Cardiac muscle cell (in vitro differentiated cells and primary cell): ENCODE measurements at regions not wholly inside any gene's neighbourhood (a gene's known extent, or its start where the extent isn't known, plus 50 kb on each side); places are given as distances from the start of the nearest gene placed in this dataset.

Experiments used
- DNase-seq, 2 donors: peaks; one replicate each; pipeline versions ENCODE4 v3.0.0 to v3.0.0-alpha.2; 2010 to 2017; ENCODE audit warnings: low read depth in 1 of 2, low spot score in 1 of 2
- H3K27ac ChIP-seq: fragments of 200-600 bp; sonication (generic); 2 replicates; pipeline ENCODE4 v1.5.1; 2016
- H3K27me3 ChIP-seq: fragments of 200-600 bp; sonication (generic); 2 replicates; pipeline ENCODE4 v1.6.0; 2016; ENCODE audit warnings: control low read depth
- H3K36me3 ChIP-seq: fragments of 200-600 bp; sonication (generic); 2 replicates; pipeline ENCODE4 v1.5.1; 2016; ENCODE audit warnings: control low read depth
- H3K4me1 ChIP-seq: fragments of 200-600 bp; sonication (generic); 2 replicates; pipeline ENCODE4 v1.8.1; 2017; ENCODE audit warnings: low read depth, mild to moderate bottlenecking, mixed run types
- H3K4me3 ChIP-seq: fragments of 200-600 bp; sonication (generic); 2 replicates; pipeline ENCODE4 v1.5.1; 2016; ENCODE audit warnings: mild to moderate bottlenecking
- H3K9me3 ChIP-seq: fragments of 200-600 bp; sonication (generic); 2 replicates; pipeline ENCODE4 v1.5.1; 2017; ENCODE audit warnings: low read depth, mild to moderate bottlenecking, control low read depth
- CTCF ChIP-seq: IDR thresholded peaks from 2 replicates; pipeline ENCODE4 v1.5.1; 2012; ENCODE audit warnings: low read depth, mild to moderate bottlenecking, low read length

GRCh38 chr9:129370770-129371169 lies 192.7 kb upstream of the IER5L start:
- no peak overlapping the region for H3K27ac ChIP-seq

GRCh38 chr9:129368444-129368978 lies 190.4 kb upstream of the IER5L start:
- H3K36me3 ChIP-seq = no peaks in the 10 kb centered on the region
- H3K27me3 ChIP-seq = no peaks in the 10 kb centered on the region
- no peaks in the 10 kb centered on the region for H3K9me3 ChIP-seq
- no peak overlapping the region for H3K27ac ChIP-seq
- no peak overlapping the region for H3K4me3 ChIP-seq
- TF ChIP-seq CTCF = no peak
- DNase-seq = no peak
- H3K4me1 ChIP-seq = no peaks in the 10 kb centered on the region

More at GRCh38 chr9:129370770-129371169, 192.7 kb upstream of the IER5L start:
- H3K27me3 ChIP-seq = no peaks in the 10 kb centered on the region
- H3K4me3 ChIP-seq = no peak overlapping the region
- H3K4me1 ChIP-seq = no peaks in the 10 kb centered on the region
- no peaks in the 10 kb centered on the region for H3K9me3 ChIP-seq
- no peaks in the 10 kb centered on the region for H3K36me3 ChIP-seq
- no peak for TF ChIP-seq CTCF
- DNase-seq = no peak

GRCh38 chr9:129367287-129367686 lies 189.2 kb upstream of the IER5L start:
- no peaks in the 10 kb centered on the region for H3K27me3 ChIP-seq
- H3K9me3 ChIP-seq = no peaks in the 10 kb centered on the region
- H3K36me3 ChIP-seq = no peaks in the 10 kb centered on the region
- H3K27ac ChIP-seq = no peak overlapping the region
- no peak for DNase-seq
- no peak overlapping the region for H3K4me3 ChIP-seq
- no peaks in the 10 kb centered on the region for H3K4me1 ChIP-seq
- no peak for TF ChIP-seq CTCF

GRCh38 chr9:129365196-129365595 lies 187.1 kb upstream of the IER5L start:
- no peak for TF ChIP-seq CTCF
- H3K27ac ChIP-seq = no peak overlapping the region

GRCh38 chr9:129363216-129363873 lies 185.3 kb upstream of the IER5L start:
- DNase-seq = no peak
- H3K27ac ChIP-seq = no peak overlapping the region

More at GRCh38 chr9:129365196-129365595, 187.1 kb upstream of the IER5L start:
- H3K4me1 ChIP-seq = no peaks in the 10 kb centered on the region
- no peak for DNase-seq
- H3K27me3 ChIP-seq = no peaks in the 10 kb centered on the region
- H3K4me3 ChIP-seq = no peak overlapping the region
- no peaks in the 10 kb centered on the region for H3K36me3 ChIP-seq
- no peaks in the 10 kb centered on the region for H3K9me3 ChIP-seq

More at GRCh38 chr9:129363216-129363873, 185.3 kb upstream of the IER5L start:
- H3K27me3 ChIP-seq = no peaks in the 10 kb centered on the region
- TF ChIP-seq CTCF = no peak
- no peaks in the 10 kb centered on the region for H3K4me1 ChIP-seq
- no peaks in the 10 kb centered on the region for H3K9me3 ChIP-seq
- no peak overlapping the region for H3K4me3 ChIP-seq
- H3K36me3 ChIP-seq = no peaks in the 10 kb centered on the region
